GM19452 (cell line): ENCODE measurements at regions not wholly inside any gene's neighbourhood (a gene's known extent, or its start where the extent isn't known, plus 50 kb on each side); places are given as distances from the start of the nearest gene placed in this dataset.
A peak's percentile ranks its signal among the peaks of the same experiment; 100 is the strongest.
"Not testable (repeated sequence)": the region's sequence is repeated elsewhere in the genome, so short reads cannot be mapped to it uniquely, and the experiment has no call there.

ENCODE experiments used
- ATAC-seq: cut with Tn5 transposase; IDR thresholded peaks from one replicate; pipeline ENCODE4 v1.9.1; 2021; ENCODE audit not compliant: unreplicated experiment

- ATAC-seq, result no peak
These were observed 305.7 kb upstream of the ATP11B start for GRCh38 chr3:182487611-182488010.

GRCh38 chr3:182490596-182491491 lies 302.5 kb upstream of the ATP11B start:
- peak; percentile 51 for ATAC-seq

GRCh38 chr3:182491577-182491976 lies 301.7 kb upstream of the ATP11B start:
- no peak for ATAC-seq

GRCh38 chr3:182492536-182492935 lies 300.8 kb upstream of the ATP11B start:
- ATAC-seq, result no peak

- no peak for ATAC-seq
These were observed 293.0 kb upstream of the ATP11B start for GRCh38 chr3:182500289-182500688.

- no peak for ATAC-seq
These were observed 291.4 kb upstream of the ATP11B start for GRCh38 chr3:182501856-182502255.

- no peak for ATAC-seq
These were observed 289.9 kb upstream of the ATP11B start for GRCh38 chr3:182503401-182503800.

- ATAC-seq, result no peak
These were observed 284.2 kb upstream of the ATP11B start for GRCh38 chr3:182508919-182509711.

- no peak for ATAC-seq
These were observed 283.4 kb upstream of the ATP11B start for GRCh38 chr3:182509844-182510460.

GRCh38 chr3:182514236-182514964 lies 278.9 kb upstream of the ATP11B start:
- ATAC-seq, result no peak

GRCh38 chr3:182516597-182517336 lies 276.5 kb upstream of the ATP11B start:
- no peak for ATAC-seq

- no peak for ATAC-seq
These were observed 273.7 kb upstream of the ATP11B start for GRCh38 chr3:182519569-182519968.

- no peak for ATAC-seq
These were observed 272.0 kb upstream of the ATP11B start for GRCh38 chr3:182521339-182521738.

GRCh38 chr3:182523424-182523823 lies 269.9 kb upstream of the ATP11B start:
- not testable (repeated sequence) for ATAC-seq

GRCh38 chr3:182523836-182524235 lies 269.5 kb upstream of the ATP11B start:
- ATAC-seq, result no peak

GRCh38 chr3:182524711-182525401 lies 268.4 kb upstream of the ATP11B start:
- ATAC-seq, result no peak

- ATAC-seq, result no peak
These were observed 267.4 kb upstream of the ATP11B start for GRCh38 chr3:182525766-182526374.

GRCh38 chr3:182527745-182528144 lies 265.6 kb upstream of the ATP11B start:
- no peak for ATAC-seq

GRCh38 chr3:182530316-182530715 lies 263.0 kb upstream of the ATP11B start:
- no peak for ATAC-seq
